B cell (primary cell): ENCODE measurements at regions not wholly inside any gene's neighbourhood (a gene's known extent, or its start where the extent isn't known, plus 50 kb on each side); places are given as distances from the start of the nearest gene placed in this dataset.

ENCODE experiments used
- ATAC-seq: fragments of 200-7000 bp; cut with Tn5 transposase; one replicate; pipeline ENCODE4 v1.10.0; 2021; ENCODE audit warnings: low read depth, mild to moderate bottlenecking, moderate number of reproducible peaks, moderate library complexity
- CTCF ChIA-PET: fragments of 350-600 bp; sonication (Branson Sonifier 250); formaldehyde crosslinking; loops from one replicate; lab custom pipeline; 2021; ENCODE audit warnings: antibody characterized with exemption, inconsistent platforms; lab: Charles Lee
- POLR2A ChIA-PET: fragments of 350-600 bp; sonication (Branson Sonifier 250); formaldehyde crosslinking; loops from one replicate; lab custom pipeline; 2021; ENCODE audit warnings: antibody characterized with exemption; lab: Charles Lee
- DNase-seq: peaks from one replicate; pipeline ENCODE4 v3.0.0; 2013
- H2AFZ ChIP-seq: 2 replicates; pipeline ENCODE4 v1.6.1; 2012; ENCODE audit warnings: mild to moderate bottlenecking, low read depth, low read length; ENCODE audit not compliant: insufficient read depth, poor library complexity, severe bottlenecking
- H3K27ac ChIP-seq, 2 donors: 1 replicate in 1 of 2; 2 replicates in 1 of 2; pipeline ENCODE4 v1.5.1; 2012 to 2013; ENCODE audit warnings: low read length in 2 of 2, mild to moderate bottlenecking in 2 of 2, moderate library complexity in 1 of 2
- H3K27me3 ChIP-seq, 4 experiments: fragments of 200-600 bp in 1 of 4; sonication (generic) in 1 of 4; replicated peaks in 1 of 4; 1 replicate in 2 of 4; 2 replicates in 2 of 4; pipeline versions ENCODE4 v1.6.1 to v1.7.0; 2013 to 2016; ENCODE audit warnings: low read length in 3 of 4, mild to moderate bottlenecking in 2 of 4, mixed read lengths in 1 of 4, moderate library complexity in 1 of 4; ENCODE audit not compliant: insufficient read depth in 4 of 4, control insufficient read depth in 3 of 4; ENCODE audit errors: control extremely low read depth in 1 of 4
- H3K36me3 ChIP-seq, 2 experiments: replicated peaks in 1 of 2; 1 replicate in 1 of 2; 2 replicates in 1 of 2; pipeline versions ENCODE4 v1.6.1 to v1.7.1; 2013; ENCODE audit warnings: low read length in 1 of 2; ENCODE audit not compliant: insufficient read depth in 2 of 2, control insufficient read depth in 1 of 2; ENCODE audit errors: control extremely low read depth in 1 of 2, extremely low read depth in 1 of 2
- H3K4me1 ChIP-seq, 2 donors: fragments of 200-600 bp in 1 of 2; sonication (generic) in 1 of 2; 1 replicate in 1 of 2; 2 replicates in 1 of 2; pipeline versions ENCODE4 v1.5.1 to v1.6.1; 2013 to 2017; ENCODE audit warnings: low read length in 2 of 2; ENCODE audit not compliant: control insufficient read depth in 2 of 2, insufficient read depth in 2 of 2
- H3K4me2 ChIP-seq: replicated peaks from 2 replicates; pipeline ENCODE3; 2012; ENCODE audit warnings: mild to moderate bottlenecking, low read depth, low read length; ENCODE audit not compliant: poor library complexity, severe bottlenecking
- H3K4me3 ChIP-seq, 5 experiments: fragments of 200-600 bp in 1 of 5; sonication (generic) in 1 of 5; 1 replicate in 3 of 5; 2 replicates in 2 of 5; pipeline versions ENCODE4 v1.5.1 to v1.7.0; 2011 to 2016; ENCODE audit warnings: low read length in 4 of 5, mild to moderate bottlenecking in 4 of 5, low read depth in 2 of 5, control low read depth in 1 of 5, moderate library complexity in 1 of 5; ENCODE audit not compliant: insufficient read depth in 1 of 5; ENCODE audit errors: control extremely low read depth in 1 of 5, extremely low read depth in 1 of 5
- H3K79me2 ChIP-seq: fragments of 200-600 bp; sonication (generic); one replicate; pipeline ENCODE4 v1.6.0; 2016; ENCODE audit warnings: low read length; ENCODE audit not compliant: control insufficient read depth, insufficient read depth
- H3K9ac ChIP-seq: fragments of 200-600 bp; sonication (generic); 2 replicates; pipeline ENCODE4 v1.6.1; 2017; ENCODE audit warnings: mild to moderate bottlenecking, low read length, moderate library complexity
- H3K9me3 ChIP-seq, 3 donors: one replicate each; pipeline versions ENCODE4 v1.6.1 to v1.7.1; 2013; ENCODE audit warnings: low read length in 2 of 3; ENCODE audit not compliant: control insufficient read depth in 2 of 3, insufficient read depth in 1 of 3; ENCODE audit errors: control extremely low read depth in 1 of 3
- H4K20me1 ChIP-seq: 2 replicates; pipeline ENCODE4 v1.6.0; 2012; ENCODE audit warnings: mild to moderate bottlenecking, low read length; ENCODE audit not compliant: insufficient read depth, control insufficient read depth, poor library complexity, severe bottlenecking
- H3K27ac Mint-ChIP-seq: one replicate; pipeline ENCODE4 v1.8.0; 2021; ENCODE audit warnings: mixed read lengths
- H3K27me3 Mint-ChIP-seq: one replicate; pipeline ENCODE4 v1.8.0; 2021; ENCODE audit warnings: mixed read lengths
- H3K4me1 Mint-ChIP-seq: one replicate; pipeline ENCODE4 v1.8.0; 2021; ENCODE audit warnings: mixed read lengths
- H3K4me3 Mint-ChIP-seq: one replicate; pipeline ENCODE4 v1.8.0; 2021; ENCODE audit warnings: mixed read lengths
- H3K9me3 Mint-ChIP-seq: one replicate; pipeline ENCODE4 v1.8.0; 2022; ENCODE audit warnings: mixed read lengths; ENCODE audit not compliant: insufficient read depth
- CTCF ChIP-seq: fragments of 200-600 bp; IDR thresholded peaks from one replicate; pipeline ENCODE4 v1.8.0; 2022; ENCODE audit warnings: antibody characterized with exemption, mild to moderate bottlenecking
- EZH2 ChIP-seq: IDR thresholded peaks from 2 replicates; pipeline ENCODE4 v1.6.1; 2012; ENCODE audit warnings: borderline replicate concordance, low read depth, mild to moderate bottlenecking, moderate library complexity, low read length; ENCODE audit not compliant: insufficient read depth, poor library complexity, severe bottlenecking
- WGBS: methylation state at CpG from one replicate; pipeline ENCODE4 v1.1.5; 2013; ENCODE audit warnings: missing lambda C conversion rate; ENCODE audit not compliant: insufficient coverage; 5-methylcytosine and 5-hydroxymethylcytosine counted together
- intact Hi-C: fragments of 100-400 bp; cut with micrococcal nuclease; formaldehyde crosslinking; loops from one replicate; pipeline ENCODE4 v1.10.0; 2022

GRCh38 chr19:28208745-28209144, 1004.2 kb downstream of the UQCRFS1 start:
- POLR2A ChIA-PET = no interaction called here
- Histone ChIP-seq H4K20me1 (no peaks in the 10 kb centered on the region), H3K36me3 (no peaks in the 10 kb centered on the region), H3K27ac (no peak overlapping the region), H3K4me1 (no peaks in the 10 kb centered on the region), H2AFZ (no peak overlapping the region), H3K9ac (no peak overlapping the region), H3K4me2 (no peak overlapping the region), H3K4me3 (no peak overlapping the region), H3K79me2 (no peaks in the 10 kb centered on the region), H3K27me3 (no peaks in the 10 kb centered on the region), H3K9me3 (peaks cover 0 to 15% (median 0%) of the 10 kb centered on the region in 3 donors)
- Mint-ChIP-seq H3K27ac (no peak overlapping the region), H3K27me3 (no peaks in the 10 kb centered on the region), H3K4me1 (no peaks in the 10 kb centered on the region), H3K4me3 (no peak overlapping the region), H3K9me3 (no peaks in the 10 kb centered on the region)
- intact Hi-C loops = no loop called here
- 82% methylated on average over 10 of the region's 10 CpGs for WGBS
- TF ChIP-seq EZH2 = no peak
- TF ChIP-seq CTCF = no peak
- CTCF ChIA-PET = no interaction called here
- DNase-seq (no peak), ATAC-seq (no peak)

GRCh38 chr19:28207244-28207643, 1005.7 kb downstream of the UQCRFS1 start:
- no peaks in the 10 kb centered on the region for H3K4me1 Mint-ChIP-seq
- Histone ChIP-seq H2AFZ (no peak overlapping the region), H4K20me1 (no peaks in the 10 kb centered on the region), H3K4me1 (no peaks in the 10 kb centered on the region), H3K36me3 (no peaks in the 10 kb centered on the region), H3K79me2 (no peaks in the 10 kb centered on the region), H3K27me3 (no peaks in the 10 kb centered on the region), H3K9me3 (peaks cover 0 to 15% (median 0%) of the 10 kb centered on the region in 3 donors), H3K9ac (no peak overlapping the region), H3K4me3 (no peak overlapping the region), H3K4me2 (no peak overlapping the region), H3K27ac (no peak overlapping the region)
- no peak for DNase-seq
- no peak overlapping the region for H3K27ac Mint-ChIP-seq
- ATAC-seq = no peak
- no peak overlapping the region for H3K4me3 Mint-ChIP-seq
- ChIA-PET CTCF (no interaction called here), POLR2A (no interaction called here)
- intact Hi-C loops = no loop called here
- TF ChIP-seq EZH2 = no peak
- TF ChIP-seq CTCF = no peak
- WGBS = 83% methylated on average over 5 of the region's 7 CpGs
- peaks cover 3% of the 10 kb centered on the region for H3K9me3 Mint-ChIP-seq
- no peaks in the 10 kb centered on the region for H3K27me3 Mint-ChIP-seq
